Transverse colon (tissue), 4 donors: ENCODE measurements at regions not wholly inside any gene's neighbourhood (a gene's known extent, or its start where the extent isn't known, plus 50 kb on each side); places are given as distances from the start of the nearest gene placed in this dataset.

Experiments
- POLR2A ChIP-seq: fragments of 450-650 bp; IDR thresholded peaks from one replicate; pipeline ENCODE4 v1.6.1; 2016; ENCODE audit warnings: antibody characterized with exemption, mild to moderate bottlenecking, moderate library complexity
- POLR2AphosphoS5 ChIP-seq, 3 donors: sonication (generic); formaldehyde crosslinking; IDR thresholded peaks; one replicate each; pipeline ENCODE4 v1.6.1; 2016; ENCODE audit warnings: antibody characterized with exemption in 3 of 3
- TF ChIP-seq, protein P1 (sequence below), 5 experiments: fragments of 200-600 bp in 3 of 5; fragments of 450-650 bp in 2 of 5; sonication (generic) in 3 of 5; IDR thresholded peaks; 1 replicate in 2 of 5; 2 replicates in 3 of 5; pipeline ENCODE4 v1.5.1; 2016 to 2017; ENCODE audit warnings: antibody characterized with exemption in 5 of 5, inconsistent platforms in 3 of 5, mild to moderate bottlenecking in 2 of 5, moderate library complexity in 1 of 5

- TF ChIP-seq, protein P1, sequence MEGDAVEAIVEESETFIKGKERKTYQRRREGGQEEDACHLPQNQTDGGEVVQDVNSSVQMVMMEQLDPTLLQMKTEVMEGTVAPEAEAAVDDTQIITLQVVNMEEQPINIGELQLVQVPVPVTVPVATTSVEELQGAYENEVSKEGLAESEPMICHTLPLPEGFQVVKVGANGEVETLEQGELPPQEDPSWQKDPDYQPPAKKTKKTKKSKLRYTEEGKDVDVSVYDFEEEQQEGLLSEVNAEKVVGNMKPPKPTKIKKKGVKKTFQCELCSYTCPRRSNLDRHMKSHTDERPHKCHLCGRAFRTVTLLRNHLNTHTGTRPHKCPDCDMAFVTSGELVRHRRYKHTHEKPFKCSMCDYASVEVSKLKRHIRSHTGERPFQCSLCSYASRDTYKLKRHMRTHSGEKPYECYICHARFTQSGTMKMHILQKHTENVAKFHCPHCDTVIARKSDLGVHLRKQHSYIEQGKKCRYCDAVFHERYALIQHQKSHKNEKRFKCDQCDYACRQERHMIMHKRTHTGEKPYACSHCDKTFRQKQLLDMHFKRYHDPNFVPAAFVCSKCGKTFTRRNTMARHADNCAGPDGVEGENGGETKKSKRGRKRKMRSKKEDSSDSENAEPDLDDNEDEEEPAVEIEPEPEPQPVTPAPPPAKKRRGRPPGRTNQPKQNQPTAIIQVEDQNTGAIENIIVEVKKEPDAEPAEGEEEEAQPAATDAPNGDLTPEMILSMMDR (IDR thresholded peaks at IDR 0.05), result no peak
- TF ChIP-seq POLR2A, result no peak
- no peak for TF ChIP-seq POLR2AphosphoS5 (IDR thresholded peaks at IDR 0.05)
These were observed 254.9 kb upstream of the ZEB2 start for GRCh38 chr2:144774809-144775208.
